H1 (cell line): ENCODE measurements at regions not wholly inside any gene's neighbourhood (a gene's known extent, or its start where the extent isn't known, plus 50 kb on each side); places are given as distances from the start of the nearest gene placed in this dataset.

ENCODE experiments used
- CTCF ChIA-PET: fragments of 300-600 bp; sonication (Branson Sonifier 250); formaldehyde crosslinking; loops from one replicate; lab custom pipeline; 2021; ENCODE audit not compliant: partially characterized antibody; lab: Charles Lee
- POLR2A ChIA-PET: fragments of 300-600 bp; sonication (Branson Sonifier 250); formaldehyde crosslinking; loops from one replicate; lab custom pipeline; 2021; ENCODE audit warnings: inconsistent platforms; ENCODE audit not compliant: partially characterized antibody; lab: Charles Lee
- DNase-seq, 2 experiments: peaks; one replicate each; pipeline versions ENCODE4 v3.0.0 to v3.0.0-alpha.2; 2010 to 2022; ENCODE audit warnings: low spot score in 2 of 2, low read depth in 1 of 2, mixed read lengths in 1 of 2
- FAIRE-seq: peaks from 2 replicates; lab custom pipeline; 2011; peaks lifted over from hg19 to GRCh38; lab: Jason Lieb, UNC
- H2AFZ ChIP-seq: 2 replicates; pipeline ENCODE4 v1.8.1; 2012; ENCODE audit warnings: low read length, inconsistent platforms
- H2AK5ac ChIP-seq: 2 replicates; pipeline ENCODE4 v1.6.1; 2013; ENCODE audit warnings: low read depth, low read length
- H2BK120ac ChIP-seq: replicated peaks from 2 replicates; pipeline ENCODE3; 2013; ENCODE audit warnings: low read depth, low read length, inconsistent platforms
- H2BK12ac ChIP-seq: 2 replicates; pipeline ENCODE4 v1.6.1; 2013; ENCODE audit warnings: low read depth, low read length
- H2BK15ac ChIP-seq: 2 replicates; pipeline ENCODE4 v1.6.1; 2013; ENCODE audit warnings: low read length
- H2BK20ac ChIP-seq: 2 replicates; pipeline ENCODE4 v1.6.1; 2013; ENCODE audit warnings: low read length
- H2BK5ac ChIP-seq: 2 replicates; pipeline ENCODE4 v1.6.1; 2013; ENCODE audit warnings: low read depth, low read length
- H3K14ac ChIP-seq: 2 replicates; pipeline ENCODE4 v1.6.1; 2013; ENCODE audit warnings: inconsistent platforms; ENCODE audit not compliant: insufficient read length
- H3K18ac ChIP-seq: 2 replicates; pipeline ENCODE4 v1.6.1; 2013; ENCODE audit warnings: low read length; ENCODE audit errors: extremely low read depth
- H3K23ac ChIP-seq: 2 replicates; pipeline ENCODE4 v1.6.1; 2013; ENCODE audit warnings: inconsistent platforms; ENCODE audit not compliant: insufficient read length
- H3K23me2 ChIP-seq: 2 replicates; pipeline ENCODE4 v1.6.1; 2013; ENCODE audit warnings: low read depth, low read length
- H3K27ac ChIP-seq: 2 replicates; pipeline ENCODE4 v1.6.1; 2011; ENCODE audit warnings: low read depth, low read length, inconsistent platforms
- H3K27me3 ChIP-seq, 4 experiments: replicated peaks in 1 of 4; 1 replicate in 1 of 4; 2 replicates in 3 of 4; pipeline versions ENCODE4 v1.6.1 to v1.8.1; 2011 to 2013; ENCODE audit warnings: low read length in 3 of 4, mild to moderate bottlenecking in 3 of 4, inconsistent platforms in 2 of 4, mixed read lengths in 2 of 4, moderate library complexity in 1 of 4; ENCODE audit not compliant: control insufficient read depth in 3 of 4, insufficient read depth in 3 of 4; ENCODE audit errors: extremely low read depth in 1 of 4
- H3K36me3 ChIP-seq, 4 experiments: 2 replicates each; pipeline versions ENCODE4 v1.6.1 to v1.8.1; 2011 to 2013; ENCODE audit warnings: mild to moderate bottlenecking in 4 of 4, low read length in 3 of 4, moderate library complexity in 2 of 4, control low read depth in 1 of 4, inconsistent platforms in 1 of 4; ENCODE audit not compliant: insufficient read depth in 4 of 4, control insufficient read depth in 2 of 4
- H3K4ac ChIP-seq: replicated peaks from 2 replicates; pipeline ENCODE3; 2013; ENCODE audit warnings: low read length, low read depth, mixed read lengths, inconsistent platforms; ENCODE audit not compliant: insufficient read length
- H3K4me1 ChIP-seq, 4 experiments: replicated peaks in 1 of 4; 1 replicate in 1 of 4; 2 replicates in 3 of 4; pipeline versions ENCODE4 v1.6.1 to v1.8.1; 2011 to 2013; ENCODE audit warnings: low read length in 3 of 4, inconsistent platforms in 2 of 4, mixed read lengths in 1 of 4; ENCODE audit not compliant: insufficient read depth in 4 of 4, control insufficient read depth in 3 of 4
- H3K4me2 ChIP-seq, 2 experiments: 2 replicates each; pipeline versions ENCODE4 v1.6.1 to v1.8.1; 2011 to 2013; ENCODE audit warnings: low read depth in 2 of 2, low read length in 2 of 2, control low read depth in 1 of 2, inconsistent platforms in 1 of 2, mild to moderate bottlenecking in 1 of 2; ENCODE audit not compliant: insufficient read depth in 1 of 2
- H3K4me3 ChIP-seq, 4 experiments: fragments of 200-600, 300-600 bp in 1 of 4; sonication (generic), shearing (Covaris generic), sonication (Bioruptor Twin) in 1 of 4; 2 replicates each; pipeline versions ENCODE4 v1.5.1 to v1.8.1; 2011 to 2016; ENCODE audit warnings: low read length in 4 of 4, low read depth in 3 of 4, control low read depth in 2 of 4, inconsistent platforms in 2 of 4, mild to moderate bottlenecking in 2 of 4, mixed read lengths in 1 of 4, moderate library complexity in 1 of 4; ENCODE audit not compliant: insufficient read depth in 2 of 4; ENCODE audit errors: extremely low read depth in 1 of 4
- H3K56ac ChIP-seq: replicated peaks from 2 replicates; pipeline ENCODE3; 2013; ENCODE audit warnings: low read depth, mild to moderate bottlenecking, mixed read lengths, low read length, inconsistent platforms; ENCODE audit not compliant: insufficient read length
- H3K79me1 ChIP-seq: 2 replicates; pipeline ENCODE4 v1.6.1; 2013; ENCODE audit warnings: low read depth, low read length, control low read depth
- H3K79me2 ChIP-seq, 2 experiments: 2 replicates each; pipeline versions ENCODE4 v1.6.1 to v1.8.1; 2012 to 2013; ENCODE audit warnings: low read length in 2 of 2, mild to moderate bottlenecking in 2 of 2, inconsistent platforms in 1 of 2; ENCODE audit not compliant: insufficient read depth in 2 of 2, control insufficient read depth in 1 of 2
- H3K9ac ChIP-seq, 4 experiments: replicated peaks in 1 of 4; 1 replicate in 1 of 4; 2 replicates in 3 of 4; pipeline versions ENCODE4 v1.6.1 to v1.8.1; 2011 to 2013; ENCODE audit warnings: low read depth in 3 of 4, low read length in 3 of 4, control low read depth in 2 of 4, mild to moderate bottlenecking in 2 of 4, moderate library complexity in 2 of 4, inconsistent platforms in 1 of 4; ENCODE audit errors: extremely low read depth in 1 of 4
- H3K9me3 ChIP-seq, 2 experiments: 2 replicates each; pipeline versions ENCODE4 v1.6.1 to v1.8.1; 2012 to 2013; ENCODE audit warnings: mild to moderate bottlenecking in 2 of 2, moderate library complexity in 2 of 2, control low read depth in 1 of 2, inconsistent platforms in 1 of 2, low read depth in 1 of 2, low read length in 1 of 2, mixed read lengths in 1 of 2; ENCODE audit not compliant: insufficient read depth in 2 of 2
- H4K20me1 ChIP-seq, 2 experiments: replicated peaks in 1 of 2; 2 replicates each; pipeline versions ENCODE3 to v1.8.1; 2011 to 2013; ENCODE audit warnings: inconsistent platforms in 2 of 2, low read length in 2 of 2, mild to moderate bottlenecking in 1 of 2; ENCODE audit not compliant: insufficient read depth in 2 of 2, control insufficient read depth in 1 of 2
- H4K5ac ChIP-seq: 2 replicates; pipeline ENCODE4 v1.6.1; 2013; ENCODE audit warnings: low read length, low read depth, mixed read lengths, inconsistent platforms; ENCODE audit not compliant: insufficient read length
- H4K8ac ChIP-seq: 2 replicates; pipeline ENCODE4 v1.8.0; 2013; ENCODE audit warnings: mild to moderate bottlenecking, moderate library complexity, low read length, inconsistent platforms; ENCODE audit not compliant: insufficient read depth; ENCODE audit errors: extremely low read depth
- H4K91ac ChIP-seq: replicated peaks from 2 replicates; pipeline ENCODE3; 2013; ENCODE audit warnings: low read length, mixed read lengths, inconsistent platforms; ENCODE audit not compliant: insufficient read length
- CEBPB ChIP-seq: IDR thresholded peaks from 2 replicates; pipeline ENCODE4 v1.6.1; 2012; ENCODE audit warnings: low read depth, low read length
- CTCF ChIP-seq, 3 experiments: IDR thresholded peaks; 1 replicate in 2 of 3; 2 replicates in 1 of 3; pipeline versions ENCODE4 v1.5.1 to v1.6.1; 2011; ENCODE audit warnings: low read length in 3 of 3, mild to moderate bottlenecking in 3 of 3, inconsistent platforms in 2 of 3, low read depth in 1 of 3, moderate library complexity in 1 of 3; ENCODE audit not compliant: insufficient read depth in 1 of 3; ENCODE audit errors: control extremely low read depth in 1 of 3
- RAD21 ChIP-seq, 2 experiments: IDR thresholded peaks in 1 of 2; conservative IDR thresholded peaks in 1 of 2; 2 replicates each; pipeline ENCODE4 v1.6.1; 2011; ENCODE audit warnings: low read depth in 2 of 2, low read length in 2 of 2, improper control_type of control experiment in 1 of 2, inconsistent platforms in 1 of 2, mild to moderate bottlenecking in 1 of 2, moderate library complexity in 1 of 2
- SIN3A ChIP-seq, 2 experiments: IDR thresholded peaks in 1 of 2; conservative IDR thresholded peaks in 1 of 2; 2 replicates each; pipeline ENCODE4 v1.6.1; 2011 to 2012; ENCODE audit warnings: low read length in 2 of 2, improper control_type of control experiment in 1 of 2, low read depth in 1 of 2, mild to moderate bottlenecking in 1 of 2
- TEAD4 ChIP-seq: IDR thresholded peaks from 2 replicates; pipeline ENCODE4 v1.6.1; 2012; ENCODE audit warnings: low read depth, low read length, inconsistent platforms, mixed read lengths
- ZNF274 ChIP-seq: IDR thresholded peaks from 2 replicates; pipeline ENCODE4 v1.7.0; 2012; ENCODE audit warnings: low read length, borderline replicate concordance; ENCODE audit errors: extremely low read depth
- WGBS, 2 experiments: shearing (Covaris generic) in 1 of 2; methylation state at CpG; one replicate each; pipeline versions ENCODE4 v1.1.6 to v1.1.7; 2013 to 2015; ENCODE audit warnings: low lambda C conversion rate in 2 of 2, mixed read lengths in 2 of 2, inconsistent platforms in 1 of 2, low coverage in 1 of 2, missing lambda C conversion rate in 1 of 2; ENCODE audit not compliant: insufficient replicate concordance in 2 of 2, insufficient coverage in 1 of 2, insufficient read length in 1 of 2; ENCODE audit errors: extremely low coverage in 1 of 2, missing lambda C conversion rate in 1 of 2; 5-methylcytosine and 5-hydroxymethylcytosine counted together

DNA sequence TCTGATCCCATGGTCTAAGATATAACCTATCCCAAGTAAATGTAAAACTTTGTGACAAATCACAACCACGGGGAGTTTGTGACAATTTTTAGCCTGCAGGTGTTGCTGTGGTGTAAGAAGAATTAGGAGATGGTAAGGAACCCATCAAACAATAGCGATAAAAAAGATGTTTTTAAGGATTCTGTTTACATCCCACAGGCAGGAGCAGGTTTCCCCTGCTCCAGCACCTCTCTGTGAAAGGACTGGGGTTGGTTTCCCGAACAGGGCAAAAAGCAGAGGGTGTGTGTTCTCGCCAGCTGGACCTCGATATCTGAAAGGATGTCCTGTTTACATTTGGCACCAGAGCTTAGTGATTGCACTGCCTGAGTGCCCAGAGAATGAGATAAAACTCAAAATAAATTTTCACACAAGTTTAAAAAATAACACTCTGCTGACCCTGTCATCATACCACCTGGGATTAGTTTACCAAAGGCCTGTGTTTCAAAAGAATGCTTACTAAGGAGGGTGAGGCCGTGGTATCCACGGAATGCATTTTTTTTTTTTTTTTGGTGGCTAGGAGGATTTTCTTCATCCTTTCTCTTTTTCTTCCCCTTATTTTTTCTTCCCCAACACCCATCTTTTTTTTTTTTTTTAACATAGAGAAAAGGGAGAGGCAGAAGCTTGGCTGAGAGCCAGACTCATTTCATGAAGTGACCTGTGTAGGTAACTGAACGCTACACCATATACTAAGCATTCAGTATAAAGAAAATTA, 151.8 kb upstream of the DPH6 start:
- Histone ChIP-seq H3K27me3 (no peaks in the 10 kb centered on the region), H2AFZ (peak overlapping the region; percentile 81), H3K36me3 (no peaks in the 10 kb centered on the region), H2AK5ac (no peak overlapping the region), H3K4me2 (peak overlapping the region in 1 of 2 experiments; percentile 43; a peak in 2 of 4 replicates), H3K9me3 (no peaks in the 10 kb centered on the region), H3K4ac (no peak overlapping the region), H3K18ac (no peak overlapping the region), H3K79me2 (no peaks in the 10 kb centered on the region), H3K4me3 (no peak overlapping the region; a peak in 2 of 8 replicates), H3K4me1 (no peaks in the 10 kb centered on the region; a peak in 3 of 7 replicates), H4K5ac (no peak overlapping the region), H4K8ac (no peak overlapping the region), H2BK20ac (no peak overlapping the region), H2BK12ac (peak overlapping the region; percentile 91), H3K56ac (no peak overlapping the region), H3K23me2 (no peaks in the 10 kb centered on the region), H3K79me1 (no peaks in the 10 kb centered on the region), H2BK5ac (peak overlapping the region; percentile 69; the same call in 1 of the 2 replicates), H2BK120ac (no peak overlapping the region), H4K20me1 (no peaks in the 10 kb centered on the region), H3K27ac (peak overlapping the region; percentile 40; the same call in 1 of the 2 replicates), H3K23ac (no peak overlapping the region)
- ChIA-PET POLR2A (no interaction called here), CTCF (interaction anchor here (0.6 to 1.0 kb wide), 4 partner anchors 43 to 703 kb away, joined by 3 to 4 read pairs (median 3); no protein-coding TSS in a partner anchor)
- FAIRE-seq (no peak), DNase-seq (no peak)
- WGBS, 2 experiments: 54% methylated on average over 8 of the region's 8 CpGs; no CpG with 5 or more reads in 1 of the 2 experiments
- no peak for TF ChIP-seq ZNF274
- no peak for TF ChIP-seq SIN3A (conservative IDR thresholded peaks at IDR 0.05 in 1 of 2, IDR thresholded peaks at IDR 0.05 in 1 of 2; ENCODE audit: low read depth in 1 of 2, low read length in 2 of 2)
- TF ChIP-seq CEBPB: no peak
- TF ChIP-seq CTCF (IDR thresholded peaks at IDR 0.05; ENCODE audit: control extremely low read depth in 1 of 3, insufficient read depth in 1 of 3, low read depth in 1 of 3, low read length in 3 of 3): peak in 1 of 3 experiments; percentile 13; a peak in 1 of 4 replicates
- TF ChIP-seq RAD21 (IDR thresholded peaks at IDR 0.05 in 1 of 2, conservative IDR thresholded peaks at IDR 0.05 in 1 of 2; ENCODE audit: low read depth in 2 of 2, low read length in 2 of 2): peak; percentile 50 to 61
- peak; percentile 50; the same call in 1 of the 2 replicates for TF ChIP-seq TEAD4
- TF ChIP-seq, all 59 proteins: peak for 3
- Histone ChIP-seq H2BK15ac (no peak overlapping the region), H3K14ac (no peak overlapping the region), H3K9ac (no peak overlapping the region; a peak in 1 of 7 replicates), H4K91ac (no peak overlapping the region)
